ENCODE measurements at regions not wholly inside any gene's neighbourhood (a gene's known extent, or its start where the extent isn't known, plus 50 kb on each side); places are given as distances from the start of the nearest gene placed in this dataset.

GRCh38 chr13:69291292-69291906 is 816.2 kb upstream of the ATXN8OS start:
- H3K9ac ChIP-seq (ENCODE audit: insufficient read length): no peak overlapping the region
- H3K36me3 ChIP-seq (ENCODE audit: insufficient read depth, low read length): no peaks in the 10 kb centered on the region
- no peak overlapping the region for H3K27ac ChIP-seq
- no peak for DNase-seq (ENCODE audit: low read depth, low spot score)
- H3K4me3 ChIP-seq: no peak overlapping the region
- TF ChIP-seq FOXP2 (optimal IDR thresholded peaks at IDR 0.05; ENCODE audit: control extremely low read depth, extremely low read length, insufficient read depth): no peak
- no peak for TF ChIP-seq EZH2 (IDR thresholded peaks at IDR 0.05)
- TF ChIP-seq POLR2AphosphoS5 (IDR thresholded peaks at IDR 0.05; ENCODE audit: borderline replicate concordance, low read depth, low read length): no peak
- no peaks in the 10 kb centered on the region for H3K9me3 ChIP-seq (ENCODE audit: low read depth, low read length)

DNA sequence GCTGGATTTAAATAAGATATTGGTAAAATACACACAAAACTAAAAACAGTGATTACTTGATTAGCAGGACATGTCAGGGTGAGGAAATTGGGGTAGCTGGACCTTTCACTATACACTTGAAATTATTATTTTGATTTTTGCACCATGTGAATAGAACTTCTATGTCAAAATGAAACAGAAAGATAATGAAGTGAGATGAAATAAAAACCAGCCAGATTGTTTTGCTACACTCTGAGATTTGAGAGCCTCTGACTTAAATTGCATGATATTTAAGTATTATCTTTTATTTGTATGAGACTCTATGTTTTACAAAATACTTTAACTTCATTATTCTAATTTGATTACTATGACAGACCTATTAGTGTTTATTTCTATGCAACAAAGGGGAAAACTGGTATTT is 819.6 kb upstream of the ATXN8OS start:
- H3K9me3 ChIP-seq (ENCODE audit: low read depth, low read length): no peaks in the 10 kb centered on the region
- H3K9ac ChIP-seq (ENCODE audit: insufficient read length): no peak overlapping the region
- DNase-seq (ENCODE audit: low read depth, low spot score): no peak
- TF ChIP-seq EZH2 (IDR thresholded peaks at IDR 0.05): no peak
- no peak for TF ChIP-seq POLR2AphosphoS5 (IDR thresholded peaks at IDR 0.05; ENCODE audit: borderline replicate concordance, low read depth, low read length)
- no peak for TF ChIP-seq FOXP2 (optimal IDR thresholded peaks at IDR 0.05; ENCODE audit: control extremely low read depth, extremely low read length, insufficient read depth)
- H3K27ac ChIP-seq: no peak overlapping the region
- no peaks in the 10 kb centered on the region for H3K36me3 ChIP-seq (ENCODE audit: insufficient read depth, low read length)
- no peak overlapping the region for H3K4me3 ChIP-seq

- Histone ChIP-seq H3K9ac (ENCODE audit: insufficient read length) (no peak overlapping the region), H3K36me3 (ENCODE audit: insufficient read depth, low read length) (no peaks in the 10 kb centered on the region), H3K9me3 (ENCODE audit: low read depth, low read length) (no peaks in the 10 kb centered on the region), H3K4me3 (no peak overlapping the region), H3K27ac (no peak overlapping the region)
- DNase-seq (ENCODE audit: low read depth, low spot score): no peak
- TF ChIP-seq FOXP2 (optimal IDR thresholded peaks at IDR 0.05; ENCODE audit: control extremely low read depth, extremely low read length, insufficient read depth): no peak
- TF ChIP-seq EZH2 (IDR thresholded peaks at IDR 0.05): no peak
- no peak for TF ChIP-seq POLR2AphosphoS5 (IDR thresholded peaks at IDR 0.05; ENCODE audit: borderline replicate concordance, low read depth, low read length)
These were observed 820.5 kb upstream of the ATXN8OS start for GRCh38 chr13:69287050-69287698.

DNA sequence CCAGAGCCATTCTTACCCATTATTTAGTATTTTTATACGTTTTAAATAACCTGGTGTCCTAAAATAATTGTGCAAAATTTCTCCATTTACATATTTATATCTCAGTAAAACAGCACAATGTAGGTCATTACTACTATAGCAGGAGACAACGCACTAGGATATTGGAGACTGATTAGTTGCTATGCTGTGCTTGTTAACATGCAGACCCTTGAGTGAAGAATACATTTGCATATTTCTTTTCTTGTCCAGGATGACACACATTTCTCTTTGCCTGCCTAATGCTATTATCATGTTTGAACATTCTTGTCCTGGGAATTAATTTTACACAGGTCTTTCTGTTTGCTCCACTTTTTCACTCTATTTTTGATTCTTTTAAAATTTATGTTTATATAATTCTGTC is 823.8 kb upstream of the ATXN8OS start:
- Histone ChIP-seq H3K27ac (no peak overlapping the region), H3K9ac (ENCODE audit: insufficient read length) (no peak overlapping the region), H3K4me3 (no peak overlapping the region), H3K9me3 (ENCODE audit: low read depth, low read length) (no peaks in the 10 kb centered on the region), H3K36me3 (ENCODE audit: insufficient read depth, low read length) (no peaks in the 10 kb centered on the region)
- no peak for TF ChIP-seq EZH2 (IDR thresholded peaks at IDR 0.05)
- TF ChIP-seq FOXP2 (optimal IDR thresholded peaks at IDR 0.05; ENCODE audit: control extremely low read depth, extremely low read length, insufficient read depth): no peak
- TF ChIP-seq POLR2AphosphoS5 (IDR thresholded peaks at IDR 0.05; ENCODE audit: borderline replicate concordance, low read depth, low read length): no peak
- no peak for DNase-seq (ENCODE audit: low read depth, low spot score)

- Histone ChIP-seq H3K9ac (ENCODE audit: insufficient read length) (no peak overlapping the region), H3K9me3 (ENCODE audit: low read depth, low read length) (no peaks in the 10 kb centered on the region), H3K4me3 (no peak overlapping the region), H3K27ac (no peak overlapping the region), H3K36me3 (ENCODE audit: insufficient read depth, low read length) (no peaks in the 10 kb centered on the region)
- TF ChIP-seq EZH2 (IDR thresholded peaks at IDR 0.05): no peak
- no peak for TF ChIP-seq POLR2AphosphoS5 (IDR thresholded peaks at IDR 0.05; ENCODE audit: borderline replicate concordance, low read depth, low read length)
- TF ChIP-seq FOXP2 (optimal IDR thresholded peaks at IDR 0.05; ENCODE audit: control extremely low read depth, extremely low read length, insufficient read depth): no peak
- DNase-seq (ENCODE audit: low read depth, low spot score): no peak
These were observed 824.3 kb upstream of the ATXN8OS start for GRCh38 chr13:69283301-69283700.

DNA sequence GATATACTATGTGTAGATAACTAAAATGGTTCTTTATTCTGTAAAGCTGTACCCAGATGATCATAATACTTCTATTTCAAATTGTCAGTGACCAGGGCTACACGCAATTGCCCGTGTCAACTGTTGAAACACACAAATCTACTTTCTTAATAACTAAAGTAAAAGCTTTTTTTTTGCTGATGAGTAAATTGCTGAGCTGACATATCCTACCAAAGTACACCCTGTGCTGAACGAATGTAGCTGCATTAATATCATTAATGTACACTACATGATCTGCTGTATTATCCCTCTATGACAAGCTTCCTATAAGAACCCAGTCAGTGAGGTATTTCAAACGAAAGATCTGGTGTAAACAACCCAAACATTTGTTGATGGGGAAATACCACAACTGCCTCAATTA is 827.2 kb upstream of the ATXN8OS start:
- Histone ChIP-seq H3K36me3 (ENCODE audit: insufficient read depth, low read length) (no peaks in the 10 kb centered on the region), H3K4me3 (no peak overlapping the region), H3K9me3 (ENCODE audit: low read depth, low read length) (no peaks in the 10 kb centered on the region), H3K27ac (no peak overlapping the region), H3K9ac (ENCODE audit: insufficient read length) (no peak overlapping the region)
- no peak for TF ChIP-seq FOXP2 (optimal IDR thresholded peaks at IDR 0.05; ENCODE audit: control extremely low read depth, extremely low read length, insufficient read depth)
- no peak for TF ChIP-seq POLR2AphosphoS5 (IDR thresholded peaks at IDR 0.05; ENCODE audit: borderline replicate concordance, low read depth, low read length)
- TF ChIP-seq EZH2 (IDR thresholded peaks at IDR 0.05): no peak
- no peak for DNase-seq (ENCODE audit: low read depth, low spot score)

DNA sequence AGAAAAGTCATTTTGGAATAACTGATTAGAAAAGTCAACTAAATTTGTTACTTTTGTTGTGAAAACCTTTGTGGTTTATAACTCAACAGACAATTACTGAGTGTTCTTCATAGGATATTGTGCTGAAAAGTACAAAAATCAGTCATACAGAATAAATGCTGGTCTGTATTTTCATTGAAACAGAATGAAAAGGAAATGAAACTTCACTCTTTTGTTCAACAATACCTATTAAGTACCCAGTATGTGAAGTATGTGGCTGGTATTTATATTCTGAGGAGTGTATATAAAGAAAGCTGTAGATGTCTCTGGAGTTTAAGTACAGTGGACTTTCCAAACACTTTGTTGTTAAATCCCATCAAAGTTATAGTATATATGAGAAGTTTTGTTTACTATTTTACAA is 828.4 kb upstream of the ATXN8OS start:
- no peaks in the 10 kb centered on the region for H3K36me3 ChIP-seq (ENCODE audit: insufficient read depth, low read length)
- H3K27ac ChIP-seq: no peak overlapping the region
- no peak for DNase-seq (ENCODE audit: low read depth, low spot score)
- H3K4me3 ChIP-seq: no peak overlapping the region
- no peak for TF ChIP-seq EZH2 (IDR thresholded peaks at IDR 0.05)
- TF ChIP-seq FOXP2 (optimal IDR thresholded peaks at IDR 0.05; ENCODE audit: control extremely low read depth, extremely low read length, insufficient read depth): no peak
- TF ChIP-seq POLR2AphosphoS5 (IDR thresholded peaks at IDR 0.05; ENCODE audit: borderline replicate concordance, low read depth, low read length): no peak
- H3K9me3 ChIP-seq (ENCODE audit: low read depth, low read length): no peaks in the 10 kb centered on the region
- no peak overlapping the region for H3K9ac ChIP-seq (ENCODE audit: insufficient read length)

DNA sequence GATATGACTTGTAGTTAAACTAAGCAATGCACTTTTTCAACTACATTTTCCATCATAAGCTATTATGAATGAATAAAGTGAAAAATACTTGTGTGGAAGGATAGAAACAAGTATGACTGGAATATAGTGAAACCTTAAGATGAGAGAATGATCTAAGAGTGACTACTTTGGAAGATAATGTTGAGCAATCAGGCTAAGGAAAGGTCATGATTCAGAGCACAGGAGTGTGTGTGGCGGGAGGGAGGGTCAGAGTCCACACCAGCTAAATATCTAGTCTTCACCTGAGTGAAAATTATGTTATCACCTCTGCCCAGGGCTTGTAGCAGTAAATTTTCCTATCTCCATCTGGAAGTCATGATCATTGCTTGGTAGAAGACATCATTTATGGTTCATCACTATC is 833.4 kb upstream of the ATXN8OS start:
- DNase-seq (ENCODE audit: low read depth, low spot score): no peak
- no peak overlapping the region for H3K4me3 ChIP-seq
- TF ChIP-seq POLR2AphosphoS5 (IDR thresholded peaks at IDR 0.05; ENCODE audit: borderline replicate concordance, low read depth, low read length) (no peak), FOXP2 (optimal IDR thresholded peaks at IDR 0.05; ENCODE audit: control extremely low read depth, extremely low read length, insufficient read depth) (no peak), EZH2 (IDR thresholded peaks at IDR 0.05) (no peak)

More for the DNA sequence above, 833.4 kb upstream of the ATXN8OS start:
- no peaks in the 10 kb centered on the region for H3K36me3 ChIP-seq (ENCODE audit: insufficient read depth, low read length)
- H3K9ac ChIP-seq (ENCODE audit: insufficient read length): no peak overlapping the region
- no peaks in the 10 kb centered on the region for H3K9me3 ChIP-seq (ENCODE audit: low read depth, low read length)
- H3K27ac ChIP-seq: no peak overlapping the region

Data from SK-N-MC (cell line).